Cardiac septum (tissue), 1 donor: ENCODE measurements at regions not wholly inside any gene's neighbourhood (a gene's known extent, or its start where the extent isn't known, plus 50 kb on each side); places are given as distances from the start of the nearest gene placed in this dataset.

Experiments
- DNase-seq: peaks from one replicate; pipeline ENCODE4 v3.0.0-alpha.2; 2020; ENCODE audit warnings: low spot score
- intact Hi-C: fragments of 100-400 bp; cut with DNase I; formaldehyde crosslinking; loops from one replicate; pipeline ENCODE4 v1.14.0; 2022
- donor health status: DM: no; HTN: no; CAD: no.

- intact Hi-C loops = no loop called here
- no peak for DNase-seq
Observed at GRCh38 chr2:4866198-4866597, 826.0 kb upstream of the SOX11 start.

- intact Hi-C loops = no loop called here
- no peak for DNase-seq
Observed at GRCh38 chr2:4868466-4868865, 823.7 kb upstream of the SOX11 start.

GRCh38 chr2:4869154-4869553 lies 823.0 kb upstream of the SOX11 start:
- intact Hi-C loops = no loop called here
- no peak for DNase-seq

GRCh38 chr2:4873364-4873763 lies 818.8 kb upstream of the SOX11 start:
- DNase-seq = no peak
- intact Hi-C loops = no loop called here

- intact Hi-C loops = no loop called here
- no peak for DNase-seq
Observed at GRCh38 chr2:4873876-4874593, 818.1 kb upstream of the SOX11 start.

- DNase-seq = no peak
- intact Hi-C loops = no loop called here
Observed at GRCh38 chr2:4882421-4882820, 809.8 kb upstream of the SOX11 start.

- intact Hi-C loops = no loop called here
- no peak for DNase-seq
Observed at GRCh38 chr2:4882941-4883340, 809.2 kb upstream of the SOX11 start.

GRCh38 chr2:4883375-4883774 lies 808.8 kb upstream of the SOX11 start:
- intact Hi-C loops = no loop called here
- DNase-seq = no peak

GRCh38 chr2:4884117-4884571 lies 808.0 kb upstream of the SOX11 start:
- intact Hi-C loops = no loop called here
- no peak for DNase-seq

GRCh38 chr2:4891394-4891793 lies 800.8 kb upstream of the SOX11 start:
- DNase-seq = no peak
- intact Hi-C loops = no loop called here

GRCh38 chr2:4895371-4895770 lies 796.8 kb upstream of the SOX11 start:
- no peak for DNase-seq
- intact Hi-C loops = no loop called here

- intact Hi-C loops = no loop called here
- no peak for DNase-seq
Observed at GRCh38 chr2:4898706-4899105, 793.5 kb upstream of the SOX11 start.

- DNase-seq = no peak
- intact Hi-C loops = no loop called here
Observed at GRCh38 chr2:4900242-4900641, 791.9 kb upstream of the SOX11 start.

GRCh38 chr2:4900861-4901770 lies 791.1 kb upstream of the SOX11 start:
- no peak for DNase-seq
- intact Hi-C loops = no loop called here

- intact Hi-C loops = no loop called here
- no peak for DNase-seq
Observed at GRCh38 chr2:4903656-4904348, 788.4 kb upstream of the SOX11 start.

GRCh38 chr2:4908461-4908860 lies 783.7 kb upstream of the SOX11 start:
- intact Hi-C loops = no loop called here

GRCh38 chr2:4909346-4910009 lies 782.7 kb upstream of the SOX11 start:
- no peak for DNase-seq
- intact Hi-C loops = no loop called here

More at GRCh38 chr2:4908461-4908860, 783.7 kb upstream of the SOX11 start:
- no peak for DNase-seq

GRCh38 chr2:4914036-4914435 lies 778.1 kb upstream of the SOX11 start:
- no peak for DNase-seq
- intact Hi-C loops = no loop called here

- DNase-seq = no peak
- intact Hi-C loops = no loop called here
Observed at GRCh38 chr2:4914551-4914950, 777.6 kb upstream of the SOX11 start.

GRCh38 chr2:4915357-4915756 lies 776.8 kb upstream of the SOX11 start:
- intact Hi-C loops = no loop called here
- no peak for DNase-seq
